A673 (cell line): ENCODE measurements at regions not wholly inside any gene's neighbourhood (a gene's known extent, or its start where the extent isn't known, plus 50 kb on each side); places are given as distances from the start of the nearest gene placed in this dataset.

Source experiments
- EZH2 ChIP-seq: fragments of 200-600 bp; sonication (generic); IDR thresholded peaks from 2 replicates; pipeline ENCODE4 v1.6.1; 2017; ENCODE audit warnings: borderline replicate concordance, low read depth, mild to moderate bottlenecking, mixed read lengths, antibody characterized with exemption, low read length; ENCODE audit not compliant: poor library complexity, severe bottlenecking
- TF ChIP-seq, protein P1 (sequence below): fragments of 300-800, 200-600 bp; sonication (generic); conservative IDR thresholded peaks from 2 replicates; pipeline ENCODE4 v1.5.1; 2017; ENCODE audit warnings: low read depth, mild to moderate bottlenecking, antibody characterized with exemption, low read length, moderate library complexity, mixed read lengths

DNA sequence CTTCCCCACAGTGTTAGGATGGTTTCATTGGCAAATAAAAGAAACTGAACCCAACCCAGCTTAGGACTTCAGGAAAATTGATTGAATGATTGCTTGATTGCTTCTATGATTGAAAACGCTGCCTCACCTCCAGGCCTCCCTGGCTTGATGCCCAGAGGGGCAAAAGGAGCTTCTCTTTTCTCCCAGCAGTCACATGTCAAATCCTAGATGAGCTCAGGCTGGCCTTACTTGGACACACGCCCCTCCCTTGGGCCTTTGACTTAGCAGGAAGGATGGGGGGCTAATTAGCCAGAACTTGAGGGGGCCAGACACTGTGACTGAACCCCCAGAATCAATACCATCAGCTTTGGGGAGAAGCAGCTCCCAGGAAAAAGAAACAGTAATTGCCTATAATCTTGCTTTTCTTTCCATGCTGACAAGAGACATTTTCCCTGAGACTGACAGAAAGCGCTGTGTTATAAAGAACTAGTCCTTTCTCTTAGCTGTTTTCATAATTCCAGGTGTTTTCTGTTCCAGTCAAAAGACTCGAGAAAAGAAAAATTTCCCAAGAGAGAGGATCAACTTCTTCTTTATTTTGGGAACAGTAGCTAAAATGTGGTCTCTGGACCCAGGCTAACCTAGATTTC, 50.8 kb upstream of the ATP5PO start:
- TF ChIP-seq, protein P1, sequence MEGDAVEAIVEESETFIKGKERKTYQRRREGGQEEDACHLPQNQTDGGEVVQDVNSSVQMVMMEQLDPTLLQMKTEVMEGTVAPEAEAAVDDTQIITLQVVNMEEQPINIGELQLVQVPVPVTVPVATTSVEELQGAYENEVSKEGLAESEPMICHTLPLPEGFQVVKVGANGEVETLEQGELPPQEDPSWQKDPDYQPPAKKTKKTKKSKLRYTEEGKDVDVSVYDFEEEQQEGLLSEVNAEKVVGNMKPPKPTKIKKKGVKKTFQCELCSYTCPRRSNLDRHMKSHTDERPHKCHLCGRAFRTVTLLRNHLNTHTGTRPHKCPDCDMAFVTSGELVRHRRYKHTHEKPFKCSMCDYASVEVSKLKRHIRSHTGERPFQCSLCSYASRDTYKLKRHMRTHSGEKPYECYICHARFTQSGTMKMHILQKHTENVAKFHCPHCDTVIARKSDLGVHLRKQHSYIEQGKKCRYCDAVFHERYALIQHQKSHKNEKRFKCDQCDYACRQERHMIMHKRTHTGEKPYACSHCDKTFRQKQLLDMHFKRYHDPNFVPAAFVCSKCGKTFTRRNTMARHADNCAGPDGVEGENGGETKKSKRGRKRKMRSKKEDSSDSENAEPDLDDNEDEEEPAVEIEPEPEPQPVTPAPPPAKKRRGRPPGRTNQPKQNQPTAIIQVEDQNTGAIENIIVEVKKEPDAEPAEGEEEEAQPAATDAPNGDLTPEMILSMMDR = no peak
- TF ChIP-seq EZH2 = no peak
